SK-N-SH treated with all-trans-retinoic acid at 6 μM for 48 hours (cell line): ENCODE measurements at regions not wholly inside any gene's neighbourhood (a gene's known extent, or its start where the extent isn't known, plus 50 kb on each side); places are given as distances from the start of the nearest gene placed in this dataset.
"Not testable (repeated sequence)": the region's sequence is repeated elsewhere in the genome, so short reads cannot be mapped to it uniquely, and the experiment has no call there.

Experiments
- CSDC2 ChIP-seq: fragments of 250-450 bp; sonication (Bioruptor Pico); IDR thresholded peaks from 2 replicates; pipeline ENCODE4 v1.5.0; 2020; ENCODE audit warnings: mild to moderate bottlenecking, moderate library complexity
- OSR1 ChIP-seq: fragments of 250-450 bp; sonication (Bioruptor Pico); IDR thresholded peaks from 2 replicates; pipeline ENCODE4 v1.8.0; 2022; ENCODE audit warnings: moderate library complexity, mild to moderate bottlenecking, inconsistent platforms
- PPARA ChIP-seq: fragments of 250-450 bp; sonication (Bioruptor Pico); IDR thresholded peaks from 2 replicates; pipeline ENCODE4 v1.5.0; 2020; ENCODE audit warnings: mild to moderate bottlenecking, borderline replicate concordance
- RARB ChIP-seq: fragments of 250-450 bp; sonication (Bioruptor Pico); IDR thresholded peaks from 2 replicates; pipeline ENCODE4 v1.8.0; 2021; ENCODE audit warnings: mild to moderate bottlenecking, moderate library complexity
- SNAI2 ChIP-seq: fragments of 250-450 bp; sonication (Bioruptor Pico); IDR thresholded peaks from 2 replicates; pipeline ENCODE4 v1.5.0; 2020; ENCODE audit warnings: mild to moderate bottlenecking, moderate library complexity
- TCF4 ChIP-seq: fragments of 250-450 bp; sonication (Bioruptor Pico); IDR thresholded peaks from 2 replicates; pipeline ENCODE4 v1.8.0; 2021; ENCODE audit warnings: mild to moderate bottlenecking, moderate library complexity, borderline replicate concordance
- TOX ChIP-seq: fragments of 250-450 bp; sonication (Bioruptor Pico); IDR thresholded peaks from 2 replicates; pipeline ENCODE4 v1.8.0; 2021; ENCODE audit warnings: mild to moderate bottlenecking, moderate library complexity, borderline replicate concordance
- ZFP3 ChIP-seq: fragments of 250-450 bp; sonication (Bioruptor Pico); IDR thresholded peaks from 2 replicates; pipeline ENCODE4 v1.5.0; 2020; ENCODE audit warnings: mild to moderate bottlenecking, moderate library complexity
- ZFP30 ChIP-seq: fragments of 450-650 bp; formaldehyde crosslinking; IDR thresholded peaks from 2 replicates; pipeline ENCODE4 v1.5.0; 2022; ENCODE audit warnings: mild to moderate bottlenecking, moderate library complexity
- ZNF70 ChIP-seq: fragments of 450-650 bp; formaldehyde crosslinking; IDR thresholded peaks from 2 replicates; pipeline ENCODE4 v1.5.0; 2020; ENCODE audit warnings: mild to moderate bottlenecking, moderate library complexity
- ZNF8 ChIP-seq: fragments of 450-650 bp; formaldehyde crosslinking; IDR thresholded peaks from 2 replicates; pipeline ENCODE4 v1.5.0; 2020; ENCODE audit warnings: mild to moderate bottlenecking, moderate library complexity
- TF ChIP-seq, protein P1 (sequence below): fragments of 250-450 bp; sonication (Bioruptor Pico); IDR thresholded peaks from 2 replicates; pipeline ENCODE4 v1.5.1; 2021; ENCODE audit warnings: mild to moderate bottlenecking, moderate library complexity
- TF ChIP-seq, protein P2 (sequence below): fragments of 250-450 bp; sonication (Bioruptor Pico); IDR thresholded peaks from 2 replicates; pipeline ENCODE4 v1.8.0; 2021; ENCODE audit warnings: low read depth, mild to moderate bottlenecking, moderate library complexity, borderline replicate concordance

DNA sequence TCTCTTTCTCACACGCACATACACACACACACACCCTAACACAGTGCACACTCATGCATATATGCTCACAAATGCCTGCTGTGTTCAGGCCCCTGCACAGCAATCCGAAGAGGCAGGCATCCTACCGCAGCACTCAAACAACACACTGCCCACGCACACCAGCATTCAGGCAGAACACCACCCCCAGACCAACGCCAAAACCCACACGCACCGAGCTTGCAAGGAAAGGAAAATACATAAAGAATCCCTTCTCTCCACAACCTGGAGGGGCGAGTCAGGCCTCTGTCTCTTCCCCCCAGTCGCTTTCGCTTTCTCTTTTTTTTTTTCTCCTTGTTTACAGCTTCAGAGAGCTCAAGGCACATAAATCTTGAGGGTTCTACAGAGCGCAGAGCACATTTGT, 968.4 kb upstream of the DEFB115 start:
- not testable (repeated sequence) for TF ChIP-seq ZNF8 (CRISPR knock-in tag); ZFP30 (CRISPR knock-in tag); OSR1 (CRISPR knock-in tag); ZFP3 (CRISPR knock-in tag); RARB; ZNF70 (CRISPR knock-in tag); TCF4; SNAI2 (CRISPR knock-in tag); PPARA; TOX (CRISPR knock-in tag); CSDC2 (CRISPR knock-in tag)
- TF ChIP-seq, protein P1, sequence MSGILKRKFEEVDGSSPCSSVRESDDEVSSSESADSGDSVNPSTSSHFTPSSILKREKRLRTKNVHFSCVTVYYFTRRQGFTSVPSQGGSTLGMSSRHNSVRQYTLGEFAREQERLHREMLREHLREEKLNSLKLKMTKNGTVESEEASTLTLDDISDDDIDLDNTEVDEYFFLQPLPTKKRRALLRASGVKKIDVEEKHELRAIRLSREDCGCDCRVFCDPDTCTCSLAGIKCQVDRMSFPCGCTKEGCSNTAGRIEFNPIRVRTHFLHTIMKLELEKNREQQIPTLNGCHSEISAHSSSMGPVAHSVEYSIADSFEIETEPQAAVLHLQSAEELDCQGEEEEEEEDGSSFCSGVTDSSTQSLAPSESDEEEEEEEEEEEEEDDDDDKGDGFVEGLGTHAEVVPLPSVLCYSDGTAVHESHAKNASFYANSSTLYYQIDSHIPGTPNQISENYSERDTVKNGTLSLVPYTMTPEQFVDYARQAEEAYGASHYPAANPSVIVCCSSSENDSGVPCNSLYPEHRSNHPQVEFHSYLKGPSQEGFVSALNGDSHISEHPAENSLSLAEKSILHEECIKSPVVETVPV: not testable (repeated sequence)
- TF ChIP-seq, protein P2, sequence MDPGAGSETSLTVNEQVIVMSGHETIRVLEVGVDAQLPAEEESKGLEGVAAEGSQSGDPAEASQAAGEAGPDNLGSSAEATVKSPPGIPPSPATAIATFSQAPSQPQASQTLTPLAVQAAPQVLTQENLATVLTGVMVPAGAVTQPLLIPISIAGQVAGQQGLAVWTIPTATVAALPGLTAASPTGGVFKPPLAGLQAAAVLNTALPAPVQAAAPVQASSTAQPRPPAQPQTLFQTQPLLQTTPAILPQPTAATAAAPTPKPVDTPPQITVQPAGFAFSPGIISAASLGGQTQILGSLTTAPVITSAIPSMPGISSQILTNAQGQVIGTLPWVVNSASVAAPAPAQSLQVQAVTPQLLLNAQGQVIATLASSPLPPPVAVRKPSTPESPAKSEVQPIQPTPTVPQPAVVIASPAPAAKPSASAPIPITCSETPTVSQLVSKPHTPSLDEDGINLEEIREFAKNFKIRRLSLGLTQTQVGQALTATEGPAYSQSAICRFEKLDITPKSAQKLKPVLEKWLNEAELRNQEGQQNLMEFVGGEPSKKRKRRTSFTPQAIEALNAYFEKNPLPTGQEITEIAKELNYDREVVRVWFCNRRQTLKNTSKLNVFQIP (CRISPR knock-in tag): not testable (repeated sequence)
